B cell (primary cell): ENCODE measurements at regions not wholly inside any gene's neighbourhood (a gene's known extent, or its start where the extent isn't known, plus 50 kb on each side); places are given as distances from the start of the nearest gene placed in this dataset.

Source experiments
- EZH2 ChIP-seq: IDR thresholded peaks from 2 replicates; pipeline ENCODE4 v1.6.1; 2012; ENCODE audit warnings: borderline replicate concordance, low read depth, mild to moderate bottlenecking, moderate library complexity, low read length; ENCODE audit not compliant: insufficient read depth, poor library complexity, severe bottlenecking
- TF ChIP-seq, protein P1 (sequence below): fragments of 200-600 bp; IDR thresholded peaks from one replicate; pipeline ENCODE4 v1.8.0; 2022; ENCODE audit warnings: antibody characterized with exemption, mild to moderate bottlenecking

DNA sequence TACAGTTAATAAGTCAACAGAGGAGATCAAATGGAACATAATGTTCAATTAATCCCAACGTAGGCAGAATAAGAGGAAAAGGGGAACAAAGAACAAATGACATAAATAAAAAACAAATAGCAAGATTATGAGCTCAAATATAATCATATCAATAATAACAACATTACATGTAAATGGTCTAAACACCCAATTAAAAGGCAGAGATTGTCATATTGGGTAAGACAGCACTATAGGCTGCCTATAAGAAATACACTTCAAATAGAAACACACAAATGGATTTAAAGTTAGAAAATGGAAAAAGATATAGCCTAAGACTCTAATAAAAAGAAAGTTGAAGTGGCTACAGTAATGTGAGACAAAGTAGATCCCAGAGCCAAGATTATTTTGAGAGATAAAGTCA, 126.4 kb upstream of the PTER start:
- TF ChIP-seq EZH2 = no peak
- TF ChIP-seq, protein P1, sequence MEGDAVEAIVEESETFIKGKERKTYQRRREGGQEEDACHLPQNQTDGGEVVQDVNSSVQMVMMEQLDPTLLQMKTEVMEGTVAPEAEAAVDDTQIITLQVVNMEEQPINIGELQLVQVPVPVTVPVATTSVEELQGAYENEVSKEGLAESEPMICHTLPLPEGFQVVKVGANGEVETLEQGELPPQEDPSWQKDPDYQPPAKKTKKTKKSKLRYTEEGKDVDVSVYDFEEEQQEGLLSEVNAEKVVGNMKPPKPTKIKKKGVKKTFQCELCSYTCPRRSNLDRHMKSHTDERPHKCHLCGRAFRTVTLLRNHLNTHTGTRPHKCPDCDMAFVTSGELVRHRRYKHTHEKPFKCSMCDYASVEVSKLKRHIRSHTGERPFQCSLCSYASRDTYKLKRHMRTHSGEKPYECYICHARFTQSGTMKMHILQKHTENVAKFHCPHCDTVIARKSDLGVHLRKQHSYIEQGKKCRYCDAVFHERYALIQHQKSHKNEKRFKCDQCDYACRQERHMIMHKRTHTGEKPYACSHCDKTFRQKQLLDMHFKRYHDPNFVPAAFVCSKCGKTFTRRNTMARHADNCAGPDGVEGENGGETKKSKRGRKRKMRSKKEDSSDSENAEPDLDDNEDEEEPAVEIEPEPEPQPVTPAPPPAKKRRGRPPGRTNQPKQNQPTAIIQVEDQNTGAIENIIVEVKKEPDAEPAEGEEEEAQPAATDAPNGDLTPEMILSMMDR = no peak
